ENCODE measurements at regions not wholly inside any gene's neighbourhood (a gene's known extent, or its start where the extent isn't known, plus 50 kb on each side); places are given as distances from the start of the nearest gene placed in this dataset.
"Not testable (repeated sequence)": the region's sequence is repeated elsewhere in the genome, so short reads cannot be mapped to it uniquely, and the experiment has no call there.

GRCh38 chr13:88263808-88264207, 592.6 kb downstream of the SLITRK5 start:
- DNase-seq (ENCODE audit: low read depth) = no peak
- no peak overlapping the region for H3K4me3 ChIP-seq (replicated peaks; ENCODE audit: low read depth, low read length)
- no peak for TF ChIP-seq CTCF (IDR thresholded peaks at IDR 0.05; ENCODE audit: low read length, missing control alignments)

- no peak for TF ChIP-seq CTCF (IDR thresholded peaks at IDR 0.05; ENCODE audit: low read length, missing control alignments)
- no peak overlapping the region for H3K4me3 ChIP-seq (replicated peaks; ENCODE audit: low read depth, low read length)
These were observed 610.7 kb downstream of the SLITRK5 start for GRCh38 chr13:88281841-88282240.

GRCh38 chr13:88285329-88285728, 614.2 kb downstream of the SLITRK5 start:
- H3K4me3 ChIP-seq (replicated peaks; ENCODE audit: low read depth, low read length) = no peak overlapping the region
- no peak for DNase-seq (ENCODE audit: low read depth)
- TF ChIP-seq CTCF (IDR thresholded peaks at IDR 0.05; ENCODE audit: low read length, missing control alignments) = no peak

More at GRCh38 chr13:88281841-88282240, 610.7 kb downstream of the SLITRK5 start:
- no peak for DNase-seq (ENCODE audit: low read depth)

GRCh38 chr13:88288326-88288725, 617.2 kb downstream of the SLITRK5 start:
- DNase-seq (ENCODE audit: low read depth) = no peak
- TF ChIP-seq CTCF (IDR thresholded peaks at IDR 0.05; ENCODE audit: low read length, missing control alignments) = no peak
- H3K4me3 ChIP-seq (replicated peaks; ENCODE audit: low read depth, low read length) = no peak overlapping the region

GRCh38 chr13:88291731-88292130, 620.6 kb downstream of the SLITRK5 start:
- not testable (repeated sequence) for H3K4me3 ChIP-seq (replicated peaks; ENCODE audit: low read depth, low read length); DNase-seq (ENCODE audit: low read depth)

- H3K4me3 ChIP-seq (replicated peaks; ENCODE audit: low read depth, low read length) = no peak overlapping the region
- no peak for TF ChIP-seq CTCF (IDR thresholded peaks at IDR 0.05; ENCODE audit: low read length, missing control alignments)
- DNase-seq (ENCODE audit: low read depth) = no peak
These were observed 623.2 kb downstream of the SLITRK5 start for GRCh38 chr13:88294368-88294767.

- H3K4me3 ChIP-seq (replicated peaks; ENCODE audit: low read depth, low read length) = no peak overlapping the region
- no peak for DNase-seq (ENCODE audit: low read depth)
- no peak for TF ChIP-seq CTCF (IDR thresholded peaks at IDR 0.05; ENCODE audit: low read length, missing control alignments)
These were observed 632.0 kb downstream of the SLITRK5 start for GRCh38 chr13:88303157-88303556.
